K562 (cell line): ENCODE measurements at regions not wholly inside any gene's neighbourhood (a gene's known extent, or its start where the extent isn't known, plus 50 kb on each side); places are given as distances from the start of the nearest gene placed in this dataset.

Source experiments
- ATAC-seq: fragments of 200-7000 bp; cut with Tn5 transposase; 3 replicates; pipeline ENCODE4 v1.9.1; 2020; ENCODE audit warnings: moderate library complexity
- BruUV-seq: library from RNA; stranded (reverse); fragments of 400-500 nt; replicated peaks from 2 replicates; lab custom pipeline; 2021; lab: Mats Ljungman, UMichigan
- CTCF ChIA-PET: fragments of 300-600 bp; formaldehyde crosslinking; extraction: SDS; loops from one replicate; lab custom pipeline; 2021; ENCODE audit warnings: low intra/inter-chr PET ratio; lab: Yijun Ruan, JAX
- POLR2A ChIA-PET: fragments of 300-600, 350-650 bp; sonication (Branson Sonifier 250); formaldehyde crosslinking; extraction: SDS; loops from one replicate; lab custom pipeline; 2021; ENCODE audit warnings: antibody characterized with exemption, inconsistent platforms; lab: Yijun Ruan, JAX
- DNase-seq, 4 experiments: peaks; one replicate each; pipeline versions ENCODE4 v3.0.0 to v3.0.0-alpha.2; 2011 to 2018; ENCODE audit warnings: low spot score in 3 of 4, mixed read lengths in 3 of 4; ENCODE audit errors: extremely low read depth in 1 of 4
- FAIRE-seq: peaks from 2 replicates; lab custom pipeline; 2011; peaks lifted over from hg19 to GRCh38; lab: Jason Lieb, UNC
- H2AFZ ChIP-seq: 2 replicates; pipeline ENCODE4 v1.6.0; 2011; ENCODE audit warnings: low read depth, low read length, control low read depth, inconsistent platforms
- H3K27ac ChIP-seq: fragments of 200-600 bp; 3 replicates; pipeline ENCODE4 v1.8.0; 2011; ENCODE audit warnings: low read depth, mild to moderate bottlenecking, control low read depth, inconsistent platforms, low read length, moderate library complexity, mixed read lengths; ENCODE audit errors: extremely low read depth
- H3K27me3 ChIP-seq, 2 experiments: fragments of 300-600 bp in 1 of 2; 2 replicates in 1 of 2; 3 replicates in 1 of 2; pipeline versions ENCODE4 v1.6.0 to v1.8.0; 2011; ENCODE audit warnings: inconsistent platforms in 2 of 2, low read length in 2 of 2, mild to moderate bottlenecking in 1 of 2, mixed read lengths in 1 of 2, moderate library complexity in 1 of 2; ENCODE audit not compliant: control insufficient read depth in 2 of 2, insufficient read depth in 2 of 2
- H3K36me3 ChIP-seq: fragments of 300-600 bp; 3 replicates; pipeline ENCODE4 v1.8.0; 2011; ENCODE audit warnings: mild to moderate bottlenecking, low read length, inconsistent platforms; ENCODE audit not compliant: control insufficient read depth, insufficient read depth
- H3K4me1 ChIP-seq, 2 experiments: fragments of 200-600 bp in 1 of 2; replicated peaks in 1 of 2; 2 replicates in 1 of 2; 3 replicates in 1 of 2; pipeline versions ENCODE4 v1.5.1 to v1.8.0; 2011; ENCODE audit warnings: inconsistent platforms in 2 of 2, low read length in 2 of 2, mild to moderate bottlenecking in 1 of 2, mixed read lengths in 1 of 2, moderate library complexity in 1 of 2; ENCODE audit not compliant: control insufficient read depth in 2 of 2, insufficient read depth in 2 of 2
- H3K4me2 ChIP-seq: 2 replicates; pipeline ENCODE4 v1.6.1; 2011; ENCODE audit warnings: low read length, control low read depth, inconsistent platforms, mixed read lengths; ENCODE audit not compliant: insufficient read depth
- H3K4me3 ChIP-seq: fragments of 200-600 bp; sonication (generic), shearing (Covaris generic); 2 replicates; pipeline ENCODE4 v1.5.1; 2016; ENCODE audit warnings: control low read depth, inconsistent platforms
- H3K79me2 ChIP-seq: fragments of 200-600 bp; 3 replicates; pipeline ENCODE4 v1.8.0; 2011; ENCODE audit warnings: low read length, inconsistent platforms; ENCODE audit not compliant: control insufficient read depth, insufficient read depth
- H3K9ac ChIP-seq, 2 experiments: 2 replicates each; pipeline versions ENCODE4 v1.6.0 to v1.6.1; 2011; ENCODE audit warnings: low read depth in 2 of 2, low read length in 2 of 2, control low read depth in 1 of 2, inconsistent platforms in 1 of 2, mild to moderate bottlenecking in 1 of 2, mixed read lengths in 1 of 2; ENCODE audit not compliant: insufficient read depth in 1 of 2
- H3K9me1 ChIP-seq: one replicate; pipeline ENCODE4 v1.6.0; 2011; ENCODE audit warnings: inconsistent platforms, mild to moderate bottlenecking, low read length, moderate library complexity; ENCODE audit not compliant: control insufficient read depth, insufficient read depth
- H3K9me3 ChIP-seq: replicated peaks from 2 replicates; pipeline ENCODE4 v1.5.1; 2011; ENCODE audit warnings: low read depth, low read length, inconsistent platforms; ENCODE audit not compliant: control insufficient read depth, insufficient read depth
- H4K20me1 ChIP-seq: replicated peaks from 2 replicates; pipeline ENCODE4 v1.6.1; 2011; ENCODE audit warnings: low read length, inconsistent platforms, mixed read lengths; ENCODE audit not compliant: control insufficient read depth, insufficient read depth
- CLOCK ChIP-seq: fragments of 250-450 bp; sonication (Bioruptor Pico); IDR thresholded peaks from 2 replicates; pipeline ENCODE4 v1.4.0; 2020; ENCODE audit warnings: mild to moderate bottlenecking, moderate library complexity, borderline replicate concordance
- ELF2 ChIP-seq: fragments of 250-450 bp; sonication (Bioruptor Pico); IDR thresholded peaks from 2 replicates; pipeline ENCODE4 v1.5.0; 2021; ENCODE audit warnings: mild to moderate bottlenecking
- HDAC2 ChIP-seq: fragments of 450-650 bp; IDR thresholded peaks from 2 replicates; pipeline ENCODE4 v1.6.1; 2016; ENCODE audit warnings: mild to moderate bottlenecking
- STAT6 ChIP-seq: sonication (generic); formaldehyde crosslinking; IDR thresholded peaks from 2 replicates; pipeline ENCODE4 v1.8.1; 2023; ENCODE audit warnings: mild to moderate bottlenecking, missing genetic modification reagents
- WGBS: fragments of 100-300 bp; shearing (Covaris generic); methylation state at CpG from one replicate; pipeline ENCODE4 v1.1.6; 2016; ENCODE audit warnings: low coverage, mixed read lengths; ENCODE audit not compliant: insufficient coverage; ENCODE audit errors: missing lambda C conversion rate; 5-methylcytosine and 5-hydroxymethylcytosine counted together
- in situ Hi-C: fragments of 300-500 bp; cut with MboI; formaldehyde crosslinking; loops from 4 replicates; pipeline ENCODE4 v1.15.0; 2018; ENCODE audit warnings: inconsistent platforms, mixed read lengths
- intact Hi-C: fragments of 100-400 bp; cut with micrococcal nuclease; formaldehyde crosslinking; loops from 2 replicates; pipeline ENCODE4 v1.14.2; 2022

- WGBS, result 0% methylated on average over 2 of the region's 2 CpGs
- POLR2A ChIA-PET, result no interaction called here
Measured at GRCh38 chr4:127174616-127175015, 458.1 kb upstream of the INTU start.

More at GRCh38 chr4:127174616-127175015, 458.1 kb upstream of the INTU start:
- intact Hi-C loops (loop anchor here (10.0 kb wide), 1 partner anchor 220 kb away; no protein-coding TSS in a partner anchor), in situ Hi-C loops (no loop called here)
- CTCF ChIA-PET, result no interaction called here
- no peaks in the 10 kb centered on the region for H3K79me2 ChIP-seq
- H3K4me3 ChIP-seq, result no peak overlapping the region
- no peak overlapping the region for H2AFZ ChIP-seq
- no peaks in the 10 kb centered on the region for H3K4me1 ChIP-seq
- ATAC-seq (no peak), FAIRE-seq (no peak), DNase-seq (no peak)
- no peak overlapping the region for H3K4me2 ChIP-seq
- no TSS peak for BruUV-seq
- no peaks in the 10 kb centered on the region for H3K9me1 ChIP-seq
- TF ChIP-seq STAT6 (CRISPR knock-in tag) (no peak), ELF2 (CRISPR knock-in tag) (no peak), CLOCK (no peak), HDAC2 (no peak)
- H3K27ac ChIP-seq, result no peak overlapping the region
- no peaks in the 10 kb centered on the region for H3K27me3 ChIP-seq
- H4K20me1 ChIP-seq, result no peaks in the 10 kb centered on the region
- no peak overlapping the region for H3K9ac ChIP-seq
- no peaks in the 10 kb centered on the region for H3K9me3 ChIP-seq
- no peaks in the 10 kb centered on the region for H3K36me3 ChIP-seq
